ENCODE measurements at regions not wholly inside any gene's neighbourhood (a gene's known extent, or its start where the extent isn't known, plus 50 kb on each side); places are given as distances from the start of the nearest gene placed in this dataset.

DNA sequence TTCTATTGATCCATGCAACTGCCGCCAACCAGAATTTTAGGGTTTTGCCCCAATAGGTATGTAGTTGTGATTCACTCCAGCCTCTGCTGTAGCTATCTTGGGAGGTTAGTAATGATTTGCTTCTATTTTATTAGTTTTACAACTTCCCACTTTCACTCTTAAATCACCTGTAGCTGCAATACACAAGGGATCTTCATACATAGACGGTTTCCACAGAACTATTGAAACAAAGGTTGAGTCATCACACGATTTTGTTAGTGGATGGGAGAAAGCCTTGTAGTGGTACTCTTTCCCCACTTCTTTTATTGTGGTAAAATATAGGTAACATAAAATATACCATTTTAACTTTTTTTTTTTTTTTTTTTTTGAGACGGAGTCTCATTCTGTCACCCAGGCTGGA is 104.2 kb upstream of the SPRED2 start:
- H3K27me3 ChIP-seq (ENCODE audit: low read length), result no peaks in the 10 kb centered on the region
- no peaks in the 10 kb centered on the region for H4K20me1 ChIP-seq (ENCODE audit: low read depth, low read length)
- H3K9ac ChIP-seq (ENCODE audit: low read length), result no peak overlapping the region
- no peaks in the 10 kb centered on the region for H3K9me2 ChIP-seq (replicated peaks; ENCODE audit: insufficient read depth, low read length)
- no peak overlapping the region for H2AFZ ChIP-seq (ENCODE audit: low read depth, low read length, severe bottlenecking)
- H3K4me3 ChIP-seq (ENCODE audit: insufficient read depth, low read length, poor library complexity, severe bottlenecking), result no peak overlapping the region
- H3K27ac ChIP-seq (ENCODE audit: low read depth, low read length), result no peak overlapping the region
- no peak overlapping the region for H3K4me2 ChIP-seq (ENCODE audit: low read depth, low read length, poor library complexity, severe bottlenecking)
- no peaks in the 10 kb centered on the region for H3K36me3 ChIP-seq (ENCODE audit: low read length)
- H3K79me2 ChIP-seq (ENCODE audit: insufficient read depth, low read length), result no peaks in the 10 kb centered on the region
- H3F3A ChIP-seq (ENCODE audit: insufficient read depth), result no peaks in the 10 kb centered on the region
- TF ChIP-seq EZH2phosphoT487 (conservative IDR thresholded peaks at IDR 0.05; ENCODE audit: low read length), result no peak
- H3K9me3 ChIP-seq (ENCODE audit: insufficient read depth, low read length), result no peaks in the 10 kb centered on the region

DNA sequence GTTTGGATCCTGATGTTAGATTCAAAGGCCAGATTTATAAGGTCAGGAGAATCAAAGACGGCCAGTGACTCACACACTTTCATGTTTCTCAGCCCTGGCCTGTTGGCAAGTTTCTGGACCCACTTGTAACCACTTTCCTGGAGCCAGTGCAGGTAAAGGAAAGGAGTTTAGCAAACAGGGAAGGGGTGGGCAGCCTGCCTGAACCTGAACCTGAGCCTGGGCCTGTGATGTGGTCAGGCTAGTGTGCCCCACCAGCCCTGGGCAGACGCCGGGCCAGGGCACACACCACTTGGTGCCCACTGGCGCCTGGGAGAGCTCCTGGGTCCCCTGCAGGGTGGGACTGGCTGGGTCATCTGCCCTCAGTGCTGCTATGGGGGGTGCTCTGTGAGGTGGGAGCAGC is 100.5 kb upstream of the SPRED2 start:
- Histone ChIP-seq H3K4me2 (ENCODE audit: low read depth, low read length, poor library complexity, severe bottlenecking) (no peak overlapping the region), H3K9me3 (ENCODE audit: insufficient read depth, low read length) (no peaks in the 10 kb centered on the region), H3K27ac (ENCODE audit: low read depth, low read length) (no peak overlapping the region), H3K4me3 (ENCODE audit: insufficient read depth, low read length, poor library complexity, severe bottlenecking) (no peak overlapping the region), H3K9me2 (replicated peaks; ENCODE audit: insufficient read depth, low read length) (no peaks in the 10 kb centered on the region), H2AFZ (ENCODE audit: low read depth, low read length, severe bottlenecking) (no peak overlapping the region), H3F3A (ENCODE audit: insufficient read depth) (no peaks in the 10 kb centered on the region), H3K36me3 (ENCODE audit: low read length) (no peaks in the 10 kb centered on the region), H4K20me1 (ENCODE audit: low read depth, low read length) (no peaks in the 10 kb centered on the region), H3K79me2 (ENCODE audit: insufficient read depth, low read length) (no peaks in the 10 kb centered on the region), H3K9ac (ENCODE audit: low read length) (no peak overlapping the region), H3K27me3 (ENCODE audit: low read length) (no peaks in the 10 kb centered on the region)
- TF ChIP-seq EZH2phosphoT487 (conservative IDR thresholded peaks at IDR 0.05; ENCODE audit: low read length), result no peak
- TF ChIP-seq, protein P1, sequence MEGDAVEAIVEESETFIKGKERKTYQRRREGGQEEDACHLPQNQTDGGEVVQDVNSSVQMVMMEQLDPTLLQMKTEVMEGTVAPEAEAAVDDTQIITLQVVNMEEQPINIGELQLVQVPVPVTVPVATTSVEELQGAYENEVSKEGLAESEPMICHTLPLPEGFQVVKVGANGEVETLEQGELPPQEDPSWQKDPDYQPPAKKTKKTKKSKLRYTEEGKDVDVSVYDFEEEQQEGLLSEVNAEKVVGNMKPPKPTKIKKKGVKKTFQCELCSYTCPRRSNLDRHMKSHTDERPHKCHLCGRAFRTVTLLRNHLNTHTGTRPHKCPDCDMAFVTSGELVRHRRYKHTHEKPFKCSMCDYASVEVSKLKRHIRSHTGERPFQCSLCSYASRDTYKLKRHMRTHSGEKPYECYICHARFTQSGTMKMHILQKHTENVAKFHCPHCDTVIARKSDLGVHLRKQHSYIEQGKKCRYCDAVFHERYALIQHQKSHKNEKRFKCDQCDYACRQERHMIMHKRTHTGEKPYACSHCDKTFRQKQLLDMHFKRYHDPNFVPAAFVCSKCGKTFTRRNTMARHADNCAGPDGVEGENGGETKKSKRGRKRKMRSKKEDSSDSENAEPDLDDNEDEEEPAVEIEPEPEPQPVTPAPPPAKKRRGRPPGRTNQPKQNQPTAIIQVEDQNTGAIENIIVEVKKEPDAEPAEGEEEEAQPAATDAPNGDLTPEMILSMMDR (IDR thresholded peaks at IDR 0.05; ENCODE audit: insufficient read depth, low read length, poor library complexity, severe bottlenecking), result no peak

DNA sequence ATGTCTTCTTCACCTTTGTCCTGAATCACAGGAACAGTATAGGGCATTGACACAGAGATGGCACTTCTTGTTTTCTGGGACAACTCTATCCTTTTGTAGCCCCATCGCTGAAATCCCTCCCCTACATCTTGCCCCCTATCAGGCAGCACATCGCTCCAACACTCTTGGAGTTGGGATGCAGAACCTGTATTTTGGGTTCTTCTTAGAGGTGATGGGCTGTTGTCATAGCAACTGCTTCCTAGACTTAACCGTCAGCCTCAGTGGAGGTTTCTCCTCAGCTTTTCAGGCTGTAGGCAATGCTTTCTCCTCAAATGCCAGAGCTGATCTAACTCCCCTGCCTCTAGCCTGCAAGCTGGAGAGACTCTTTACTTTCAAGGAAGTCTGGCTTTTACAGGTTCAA is 99.9 kb upstream of the SPRED2 start:
- Histone ChIP-seq H3K36me3 (ENCODE audit: low read length) (no peaks in the 10 kb centered on the region), H2AFZ (ENCODE audit: low read depth, low read length, severe bottlenecking) (no peak overlapping the region), H3K79me2 (ENCODE audit: insufficient read depth, low read length) (no peaks in the 10 kb centered on the region), H3K9me3 (ENCODE audit: insufficient read depth, low read length) (no peaks in the 10 kb centered on the region), H4K20me1 (ENCODE audit: low read depth, low read length) (no peaks in the 10 kb centered on the region), H3K27ac (ENCODE audit: low read depth, low read length) (no peak overlapping the region), H3K9me2 (replicated peaks; ENCODE audit: insufficient read depth, low read length) (no peaks in the 10 kb centered on the region), H3K4me2 (ENCODE audit: low read depth, low read length, poor library complexity, severe bottlenecking) (no peak overlapping the region), H3K4me3 (ENCODE audit: insufficient read depth, low read length, poor library complexity, severe bottlenecking) (no peak overlapping the region), H3K9ac (ENCODE audit: low read length) (no peak overlapping the region), H3F3A (ENCODE audit: insufficient read depth) (no peaks in the 10 kb centered on the region), H3K27me3 (ENCODE audit: low read length) (no peaks in the 10 kb centered on the region)
- no peak for TF ChIP-seq EZH2phosphoT487 (conservative IDR thresholded peaks at IDR 0.05; ENCODE audit: low read length)
- TF ChIP-seq, protein P1 (IDR thresholded peaks at IDR 0.05; ENCODE audit: insufficient read depth, low read length, poor library complexity, severe bottlenecking), result no peak

DNA sequence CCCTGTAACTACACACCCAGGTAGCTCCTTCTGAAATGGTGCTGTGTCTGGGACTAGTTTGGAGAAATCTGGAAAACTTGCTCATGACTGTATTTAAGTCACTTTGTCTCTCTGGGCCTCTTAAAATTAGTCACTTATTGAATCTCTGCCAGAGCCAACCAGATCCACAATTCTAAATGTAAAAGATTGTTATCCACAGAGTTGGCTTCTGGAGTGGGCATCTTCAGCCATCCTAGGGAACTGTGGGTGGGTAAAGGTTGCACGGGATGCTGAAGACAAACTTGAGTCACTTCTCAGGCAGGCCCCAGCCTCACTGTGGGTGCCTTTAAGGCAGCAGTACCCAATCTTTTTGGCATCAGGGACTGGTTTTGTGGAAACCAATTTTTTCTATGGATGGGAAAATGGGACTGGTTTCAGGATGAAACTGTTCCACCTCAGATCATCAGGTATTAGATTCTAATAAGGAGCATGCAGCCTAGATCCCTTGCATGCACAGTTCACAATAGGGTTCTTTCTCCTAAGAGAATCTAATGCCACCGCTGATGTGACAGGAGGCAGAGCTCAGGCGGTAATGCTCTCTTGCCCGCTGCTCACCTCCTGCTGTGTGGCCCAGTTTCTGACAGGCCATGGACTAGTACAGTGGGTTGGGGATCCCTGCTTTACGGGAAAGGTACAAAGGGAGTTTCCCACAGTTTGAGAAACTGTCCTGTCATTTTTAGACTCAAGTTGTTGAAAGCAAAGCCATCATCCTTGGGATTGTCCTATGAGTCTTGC is 98.3 kb upstream of the SPRED2 start:
- Histone ChIP-seq H3K27ac (ENCODE audit: low read depth, low read length) (no peak overlapping the region), H3K9ac (ENCODE audit: low read length) (no peak overlapping the region), H3K4me3 (ENCODE audit: insufficient read depth, low read length, poor library complexity, severe bottlenecking) (no peak overlapping the region), H3K4me2 (ENCODE audit: low read depth, low read length, poor library complexity, severe bottlenecking) (no peak overlapping the region), H4K20me1 (ENCODE audit: low read depth, low read length) (no peaks in the 10 kb centered on the region), H3K27me3 (ENCODE audit: low read length) (no peaks in the 10 kb centered on the region), H3K36me3 (ENCODE audit: low read length) (no peaks in the 10 kb centered on the region), H3K9me3 (ENCODE audit: insufficient read depth, low read length) (no peaks in the 10 kb centered on the region), H3F3A (ENCODE audit: insufficient read depth) (no peaks in the 10 kb centered on the region), H2AFZ (ENCODE audit: low read depth, low read length, severe bottlenecking) (no peak overlapping the region), H3K79me2 (ENCODE audit: insufficient read depth, low read length) (no peaks in the 10 kb centered on the region), H3K9me2 (replicated peaks; ENCODE audit: insufficient read depth, low read length) (no peaks in the 10 kb centered on the region)
- TF ChIP-seq EZH2phosphoT487 (conservative IDR thresholded peaks at IDR 0.05; ENCODE audit: low read length), result no peak
- TF ChIP-seq, protein P1 (IDR thresholded peaks at IDR 0.05; ENCODE audit: insufficient read depth, low read length, poor library complexity, severe bottlenecking), result no peak
